HL-60 (cell line): ENCODE measurements at regions not wholly inside any gene's neighbourhood (a gene's known extent, or its start where the extent isn't known, plus 50 kb on each side); places are given as distances from the start of the nearest gene placed in this dataset.

Source experiments
- CTCF ChIP-seq: IDR thresholded peaks from one replicate; pipeline ENCODE4 v1.5.1; 2011; ENCODE audit warnings: low read length, control low read depth, inconsistent platforms; ENCODE audit not compliant: insufficient read depth
- GABPA ChIP-seq: IDR thresholded peaks from 2 replicates; pipeline ENCODE4 v1.6.1; 2012; ENCODE audit warnings: low read depth
- SPI1 ChIP-seq: IDR thresholded peaks from 2 replicates; pipeline ENCODE4 v1.6.1; 2012; ENCODE audit warnings: low read depth, mild to moderate bottlenecking, borderline replicate concordance
- TF ChIP-seq, protein P1 (sequence below): IDR thresholded peaks from 2 replicates; pipeline ENCODE4 v1.6.1; 2012; ENCODE audit warnings: low read depth; ENCODE audit not compliant: insufficient replicate concordance

- TF ChIP-seq GABPA (no peak), CTCF (no peak), SPI1 (no peak)
- TF ChIP-seq, protein P1, sequence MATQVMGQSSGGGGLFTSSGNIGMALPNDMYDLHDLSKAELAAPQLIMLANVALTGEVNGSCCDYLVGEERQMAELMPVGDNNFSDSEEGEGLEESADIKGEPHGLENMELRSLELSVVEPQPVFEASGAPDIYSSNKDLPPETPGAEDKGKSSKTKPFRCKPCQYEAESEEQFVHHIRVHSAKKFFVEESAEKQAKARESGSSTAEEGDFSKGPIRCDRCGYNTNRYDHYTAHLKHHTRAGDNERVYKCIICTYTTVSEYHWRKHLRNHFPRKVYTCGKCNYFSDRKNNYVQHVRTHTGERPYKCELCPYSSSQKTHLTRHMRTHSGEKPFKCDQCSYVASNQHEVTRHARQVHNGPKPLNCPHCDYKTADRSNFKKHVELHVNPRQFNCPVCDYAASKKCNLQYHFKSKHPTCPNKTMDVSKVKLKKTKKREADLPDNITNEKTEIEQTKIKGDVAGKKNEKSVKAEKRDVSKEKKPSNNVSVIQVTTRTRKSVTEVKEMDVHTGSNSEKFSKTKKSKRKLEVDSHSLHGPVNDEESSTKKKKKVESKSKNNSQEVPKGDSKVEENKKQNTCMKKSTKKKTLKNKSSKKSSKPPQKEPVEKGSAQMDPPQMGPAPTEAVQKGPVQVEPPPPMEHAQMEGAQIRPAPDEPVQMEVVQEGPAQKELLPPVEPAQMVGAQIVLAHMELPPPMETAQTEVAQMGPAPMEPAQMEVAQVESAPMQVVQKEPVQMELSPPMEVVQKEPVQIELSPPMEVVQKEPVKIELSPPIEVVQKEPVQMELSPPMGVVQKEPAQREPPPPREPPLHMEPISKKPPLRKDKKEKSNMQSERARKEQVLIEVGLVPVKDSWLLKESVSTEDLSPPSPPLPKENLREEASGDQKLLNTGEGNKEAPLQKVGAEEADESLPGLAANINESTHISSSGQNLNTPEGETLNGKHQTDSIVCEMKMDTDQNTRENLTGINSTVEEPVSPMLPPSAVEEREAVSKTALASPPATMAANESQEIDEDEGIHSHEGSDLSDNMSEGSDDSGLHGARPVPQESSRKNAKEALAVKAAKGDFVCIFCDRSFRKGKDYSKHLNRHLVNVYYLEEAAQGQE: no peak
Measured at GRCh38 chr5:125695996-125696655, 727.1 kb upstream of the GRAMD2B start.
